Bone marrow (tissue), 2 donors: ENCODE measurements at regions not wholly inside any gene's neighbourhood (a gene's known extent, or its start where the extent isn't known, plus 50 kb on each side); places are given as distances from the start of the nearest gene placed in this dataset.
"Not testable (repeated sequence)": the region's sequence is repeated elsewhere in the genome, so short reads cannot be mapped to it uniquely, and the experiment has no call there.

Source experiments
- DNase-seq, 2 donors: peaks; one replicate each; lab custom pipeline; 2025; lab: John Stamatoyannopoulos, UW

DNA sequence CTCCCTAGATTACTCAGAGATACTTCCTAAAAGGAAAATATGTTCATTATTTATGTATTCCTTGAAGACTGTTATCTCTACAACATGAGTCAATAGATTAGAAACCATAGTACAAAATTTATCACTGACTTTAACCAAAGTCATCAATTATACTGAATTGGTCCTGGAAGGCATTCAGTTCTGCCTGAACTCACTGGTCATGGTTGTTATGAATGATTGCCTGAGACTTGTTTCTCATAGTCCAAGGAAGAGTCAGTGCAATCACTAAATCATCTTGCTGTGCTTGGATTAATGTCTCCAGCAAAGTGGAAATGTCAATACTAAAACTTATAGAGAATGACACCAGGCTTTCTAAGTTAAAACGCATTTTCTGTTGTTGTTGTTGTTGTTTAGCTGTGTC is 878.6 kb upstream of the MANEA start:
- no peak for DNase-seq

DNA sequence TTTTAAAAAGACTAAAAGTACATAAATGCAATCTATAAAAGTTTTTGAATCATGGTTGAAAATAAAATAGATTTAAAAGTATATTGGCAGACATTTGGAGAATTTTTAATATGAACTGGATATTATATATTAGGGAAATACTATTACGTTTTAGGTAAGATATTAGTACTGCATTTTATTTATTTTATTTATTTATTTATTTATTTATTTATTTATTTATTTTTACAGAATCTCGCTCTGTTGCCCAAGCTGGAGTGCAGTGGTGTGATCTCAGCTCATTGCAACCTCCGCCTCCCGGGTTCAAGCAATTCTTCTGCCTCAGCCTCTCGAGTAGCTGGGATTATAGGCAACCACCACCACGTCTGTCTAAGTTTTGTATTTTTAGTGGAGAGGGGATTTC is 890.1 kb upstream of the MANEA start:
- not testable (repeated sequence) for DNase-seq

DNA sequence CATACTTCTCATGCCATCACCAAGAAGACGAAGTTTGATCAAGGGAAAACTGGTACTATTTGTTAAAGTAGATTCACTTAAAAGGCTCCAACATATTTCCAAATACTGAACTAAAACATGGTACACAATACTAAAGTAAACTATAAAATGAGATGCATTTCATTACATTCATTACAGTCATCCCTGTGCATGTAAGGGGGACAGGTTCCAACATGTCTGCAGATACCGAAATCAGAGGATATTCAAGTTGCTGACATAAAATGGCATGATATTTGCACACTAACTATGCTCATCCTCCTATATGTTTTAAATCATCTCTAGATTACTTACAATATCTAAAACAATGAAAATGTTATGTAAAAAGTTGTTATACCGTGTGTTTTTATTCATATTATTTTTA is 893.9 kb upstream of the MANEA start:
- DNase-seq, result no peak

DNA sequence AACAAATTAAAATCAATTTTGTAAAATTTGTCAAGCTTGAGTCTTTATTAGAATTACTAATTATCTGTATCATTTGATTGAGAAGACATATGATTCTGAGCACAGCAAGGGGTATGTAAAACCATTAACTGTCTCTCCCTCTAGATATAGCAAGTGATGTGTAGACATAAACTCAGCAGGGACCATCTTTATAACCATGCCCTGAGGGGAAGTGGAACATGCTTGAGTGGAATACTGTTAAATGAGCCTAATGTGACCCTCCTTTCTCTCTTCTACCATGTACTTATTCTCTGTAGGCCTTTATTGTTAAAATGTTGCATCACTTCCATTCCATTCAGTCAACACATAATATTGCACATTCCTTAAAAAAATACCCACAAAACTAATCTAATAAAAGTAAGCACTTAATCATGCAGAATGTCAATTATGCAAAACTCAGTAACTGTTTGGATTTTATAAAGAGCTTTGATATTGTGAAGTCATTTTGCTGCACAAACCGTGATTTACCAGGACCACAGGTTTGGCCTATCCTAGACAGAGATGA is 896.6 kb upstream of the MANEA start:
- no peak for DNase-seq

DNA sequence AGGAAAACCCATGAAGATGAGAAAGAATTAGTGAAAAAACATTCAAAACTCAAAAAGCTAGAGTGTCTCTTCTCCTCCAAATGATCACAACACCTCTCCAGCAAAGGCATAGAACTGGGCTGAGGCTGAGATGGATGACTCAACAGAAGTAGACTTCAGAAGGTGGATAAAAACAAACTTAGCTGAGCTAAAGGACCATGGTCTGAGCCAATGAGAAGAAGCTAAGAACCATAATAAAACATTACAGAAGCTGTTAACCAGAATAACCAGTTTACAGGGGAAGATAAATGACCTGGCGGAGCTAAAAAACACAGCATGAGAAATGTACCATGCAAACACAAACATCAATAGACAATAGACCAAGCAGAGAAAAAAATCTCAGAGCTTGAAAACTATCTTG is 904.1 kb upstream of the MANEA start:
- no peak for DNase-seq

DNA sequence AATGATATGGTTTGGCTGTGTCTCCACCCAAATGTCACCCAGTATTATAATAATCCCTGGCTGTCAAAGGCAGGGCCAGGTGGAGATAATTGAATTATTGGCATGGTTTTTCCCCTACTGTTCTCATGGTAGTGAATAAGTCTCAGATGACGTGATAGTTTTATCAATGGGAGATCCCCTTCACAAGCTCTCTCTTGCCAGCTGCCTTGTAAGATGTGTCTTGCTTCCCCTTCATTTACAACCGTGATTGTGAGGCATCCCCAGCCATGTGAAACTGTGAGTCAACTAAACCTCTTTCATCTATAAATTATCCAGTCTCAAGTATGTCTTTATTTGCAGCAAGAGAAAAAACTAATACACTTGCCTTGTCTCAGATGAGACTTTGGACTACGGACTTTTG is 907.3 kb upstream of the MANEA start:
- no peak for DNase-seq

DNA sequence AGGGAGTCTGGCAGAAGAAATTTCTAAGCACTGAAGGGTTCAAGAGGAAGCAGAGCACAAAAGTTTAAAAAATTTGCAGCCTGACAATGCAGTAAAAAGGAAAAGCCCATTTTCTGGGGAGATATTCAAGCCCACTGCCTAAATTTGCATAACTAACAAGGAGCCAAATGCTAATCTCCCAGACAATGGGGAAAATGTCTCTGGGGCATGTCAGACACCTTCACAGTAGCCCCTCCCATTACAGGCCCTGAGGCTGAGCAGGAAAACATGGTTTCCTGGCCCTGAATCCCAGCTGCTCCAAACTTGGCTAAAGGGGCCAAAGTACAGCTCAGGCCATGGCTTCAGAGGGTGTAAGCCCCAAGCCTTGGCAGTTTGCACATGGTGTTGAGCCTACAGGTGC is 908.5 kb upstream of the MANEA start:
- no peak for DNase-seq

DNA sequence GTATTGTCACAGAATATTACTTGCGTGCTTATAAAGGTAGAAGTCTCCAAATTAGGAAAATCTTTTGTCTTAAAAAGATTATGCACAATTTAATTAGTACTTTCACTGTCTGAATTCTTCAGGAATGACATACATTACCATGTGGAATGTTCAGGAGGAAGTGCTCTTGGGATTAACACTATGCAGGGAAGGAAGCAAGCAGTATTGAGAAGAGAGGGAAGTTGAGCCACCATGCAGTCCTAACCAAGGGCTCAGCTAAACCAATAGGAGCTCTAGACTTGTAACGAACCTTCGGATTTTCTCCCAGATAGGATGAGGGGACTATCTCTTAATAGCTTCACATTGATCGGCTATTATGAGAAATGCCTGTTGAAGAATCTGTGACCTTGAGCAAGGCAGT is 918.4 kb upstream of the MANEA start:
- no peak for DNase-seq

DNA sequence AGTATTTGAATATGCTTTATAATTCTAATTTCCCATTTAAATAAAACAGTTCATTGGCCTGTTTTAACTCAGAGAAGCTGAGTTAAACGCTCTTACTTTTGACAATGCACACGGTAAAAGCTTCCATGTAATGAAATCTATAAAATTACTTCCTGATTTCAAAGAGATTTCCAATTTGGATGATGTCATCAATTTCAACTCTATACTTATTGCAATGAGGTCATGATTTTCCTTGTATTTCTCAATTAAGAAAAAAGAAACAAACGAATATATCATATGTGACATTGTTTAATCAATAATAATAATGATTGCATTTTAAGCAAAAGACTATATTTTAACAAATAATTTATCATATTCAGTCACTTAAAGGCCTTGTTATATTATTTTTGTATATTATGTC is 926.1 kb upstream of the MANEA start:
- DNase-seq, result no peak

DNA sequence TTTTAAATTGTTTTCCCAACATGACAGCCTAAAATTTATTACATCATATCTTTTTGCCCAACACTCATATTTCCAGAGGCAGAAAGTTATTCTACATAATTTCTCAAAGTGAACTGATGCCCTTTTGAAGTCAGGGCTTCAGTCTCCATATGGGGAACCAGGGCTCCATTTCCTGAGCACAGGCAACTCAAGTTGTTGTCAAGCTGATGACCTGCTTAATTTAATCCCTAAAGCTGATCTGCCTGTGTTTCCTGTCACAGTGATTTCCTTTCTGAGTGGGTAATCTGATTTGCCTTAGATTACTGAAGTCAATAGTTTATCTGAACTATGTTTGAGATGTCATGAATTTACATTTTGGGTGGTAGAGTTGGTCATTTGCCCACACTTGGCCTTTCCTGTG is 932.1 kb upstream of the MANEA start:
- DNase-seq, result no peak

DNA sequence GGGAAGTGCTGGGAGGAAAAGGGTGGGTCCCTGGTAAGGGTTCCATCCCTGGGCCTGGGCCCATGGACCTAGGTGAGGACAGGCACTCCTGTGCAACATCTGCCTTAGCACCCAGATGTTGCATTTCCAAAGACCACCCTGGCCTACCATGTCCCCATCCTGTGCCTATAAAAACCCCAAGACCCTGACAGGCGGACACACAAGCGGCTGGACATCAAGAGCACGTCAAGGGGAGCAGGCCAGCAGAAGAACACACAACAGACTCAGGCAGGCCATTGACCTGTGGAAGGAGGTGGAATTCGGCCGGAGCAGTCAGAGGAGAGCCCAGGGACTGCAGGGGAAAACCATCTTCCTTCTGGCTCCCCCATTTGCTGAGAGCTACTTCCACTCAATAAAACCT is 937.8 kb upstream of the MANEA start:
- no peak for DNase-seq

DNA sequence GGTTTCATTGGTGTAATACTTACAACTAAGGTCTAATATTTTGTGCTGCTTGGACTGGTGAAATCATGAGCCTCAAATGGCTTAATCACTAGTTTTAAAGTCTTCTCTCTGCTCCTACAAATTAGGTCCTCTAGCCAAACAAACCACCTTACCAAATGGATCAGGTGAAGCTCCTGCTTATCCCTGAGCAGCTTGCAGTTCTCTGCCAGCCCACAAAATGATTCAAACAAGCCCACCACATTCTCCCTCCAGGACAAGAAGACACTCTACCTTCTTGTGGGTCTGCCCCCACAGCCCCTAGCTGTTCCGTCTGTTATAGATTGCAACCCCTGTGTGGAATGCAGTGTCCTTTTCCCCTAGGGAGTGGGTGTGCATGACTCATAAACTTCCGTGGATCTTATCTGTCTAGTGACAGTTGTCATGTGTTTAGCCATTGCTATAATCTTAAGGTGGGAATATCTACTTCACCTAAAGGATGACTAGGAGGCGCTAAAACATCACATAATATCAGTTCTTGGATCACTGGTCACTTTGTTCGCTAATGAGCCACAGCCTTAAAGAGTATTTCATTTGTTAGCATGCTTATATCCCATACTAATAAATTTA is 940.5 kb upstream of the MANEA start:
- DNase-seq, result no peak

DNA sequence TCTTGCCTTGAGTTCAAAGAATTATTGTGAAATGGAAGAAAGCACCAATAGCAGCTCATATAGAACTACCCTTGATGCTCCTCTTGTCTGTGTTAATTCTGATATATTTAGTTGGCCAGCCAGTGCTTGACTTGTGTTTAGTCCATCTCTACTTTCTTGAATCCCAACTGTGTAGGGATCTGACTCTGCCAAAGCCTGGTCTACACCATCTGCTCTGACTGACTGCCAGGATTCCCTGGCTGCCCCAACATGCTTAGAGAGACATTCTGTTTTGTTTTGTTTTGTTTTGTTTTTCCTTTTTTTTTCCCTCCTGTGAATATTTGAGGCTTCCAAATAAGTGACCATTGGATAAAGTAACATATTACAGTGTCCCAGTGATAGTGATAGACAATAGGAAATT is 953.7 kb upstream of the MANEA start:
- DNase-seq, result no peak

DNA sequence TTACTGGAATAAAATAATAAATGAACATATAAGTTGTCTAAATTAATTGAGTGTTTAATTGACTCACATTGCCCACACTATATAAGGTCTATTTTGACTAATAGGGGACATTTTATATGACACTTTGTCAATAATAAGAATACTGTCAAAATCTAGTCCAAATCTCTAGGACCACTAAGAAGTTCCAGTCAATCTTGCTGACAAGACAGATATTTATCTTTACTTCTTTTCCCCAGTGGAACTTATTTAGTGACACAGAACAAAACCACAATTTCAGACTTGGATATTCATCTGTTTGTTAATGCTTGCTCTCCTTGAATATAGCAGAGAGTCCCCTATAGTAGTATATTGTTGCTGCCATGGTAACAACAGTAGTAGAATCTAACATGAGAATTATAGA is 954.6 kb upstream of the MANEA start:
- DNase-seq, result no peak

DNA sequence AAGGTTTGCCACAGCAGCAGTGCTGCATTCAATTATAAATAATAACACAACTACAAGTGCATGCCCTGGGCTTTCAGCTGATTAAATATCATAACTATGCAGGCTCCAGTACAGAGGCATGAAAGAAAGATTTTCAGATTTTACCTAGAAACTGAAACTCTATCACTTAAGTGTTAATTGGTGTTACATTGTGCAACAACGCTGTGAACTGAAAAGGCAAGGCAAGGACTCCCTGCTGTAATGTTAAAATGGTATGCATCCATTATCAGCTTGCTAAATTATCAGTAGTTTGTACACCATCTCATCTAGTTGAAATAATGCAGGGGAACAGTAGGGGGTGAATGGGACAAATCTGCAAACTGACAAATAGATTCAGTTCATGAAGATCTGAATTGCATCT is 976.7 kb upstream of the MANEA start:
- no peak for DNase-seq

DNA sequence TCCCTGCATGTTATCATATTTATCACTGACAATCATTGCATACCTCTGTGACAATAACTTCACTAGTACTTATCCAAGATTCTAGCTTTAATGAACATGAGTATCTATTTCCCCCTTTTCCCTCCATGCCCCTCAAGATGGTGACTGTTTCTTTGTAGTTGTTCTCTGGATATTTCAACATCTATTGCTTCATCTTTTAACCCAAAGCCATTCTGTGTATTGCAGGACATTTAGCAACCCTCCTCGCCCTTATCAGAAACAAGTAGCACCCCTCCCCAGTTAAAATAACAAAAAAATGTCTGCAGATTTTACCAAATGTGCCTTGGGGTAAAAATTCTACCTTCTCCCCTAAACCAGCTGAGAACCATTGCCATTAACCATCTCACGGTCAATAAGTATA is 979.8 kb upstream of the MANEA start:
- no peak for DNase-seq

DNA sequence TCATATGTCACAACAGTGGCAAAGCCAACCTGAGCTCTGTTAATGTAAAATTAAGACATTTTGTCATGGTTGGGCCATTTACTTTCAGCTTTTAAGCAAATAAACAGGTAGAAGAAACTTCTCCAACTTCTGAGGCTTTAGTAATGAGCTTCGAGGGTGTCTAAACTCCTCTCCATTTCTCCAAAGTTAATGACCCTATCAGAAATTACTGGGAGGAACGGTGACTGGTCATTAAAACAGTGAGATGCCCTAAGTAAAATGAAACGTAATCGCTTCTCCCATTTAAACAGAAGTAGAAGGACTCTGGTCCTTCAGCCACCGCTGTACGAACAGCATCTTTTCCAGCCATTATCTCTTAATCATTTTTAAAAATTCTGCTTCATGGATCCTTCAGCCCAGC is 986.9 kb upstream of the MANEA start:
- DNase-seq, result no peak

DNA sequence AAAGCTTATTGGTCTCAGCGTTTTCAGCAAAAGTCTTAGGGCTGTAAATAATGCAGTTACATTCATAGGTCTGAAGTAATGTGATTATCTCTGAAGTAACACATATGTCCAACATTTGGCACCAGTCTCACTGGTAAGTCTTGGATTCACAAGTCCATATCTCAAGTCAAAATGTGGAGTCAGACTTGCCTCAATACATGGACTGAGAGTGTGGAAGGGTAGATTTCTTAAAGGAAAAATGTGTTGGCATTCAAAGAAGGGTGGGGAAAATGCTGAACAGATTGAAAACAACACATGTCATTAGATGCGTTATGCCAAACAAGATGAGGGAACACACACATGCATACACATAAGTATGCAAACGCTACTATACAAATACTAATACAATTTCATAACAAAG is 989.0 kb upstream of the MANEA start:
- DNase-seq, result no peak

DNA sequence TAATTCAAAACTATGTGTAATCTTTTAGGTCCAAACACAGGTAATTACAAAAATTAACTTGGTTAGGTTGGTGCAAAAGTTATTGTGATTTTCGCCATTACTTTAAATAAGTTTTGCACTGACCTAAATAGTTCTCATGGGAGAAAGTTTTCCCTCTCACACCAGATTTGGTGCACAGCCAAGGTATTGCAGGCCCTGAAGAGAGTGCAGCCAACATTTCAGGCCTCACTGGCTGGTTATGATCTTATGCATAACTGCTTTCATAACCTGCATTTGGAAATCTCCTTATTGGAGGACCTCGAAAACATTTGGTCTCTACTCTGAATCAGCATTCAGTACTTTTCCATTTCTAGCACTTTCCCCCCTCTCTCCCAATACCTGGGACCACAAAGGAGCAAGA is 993.1 kb upstream of the MANEA start:
- no peak for DNase-seq

DNA sequence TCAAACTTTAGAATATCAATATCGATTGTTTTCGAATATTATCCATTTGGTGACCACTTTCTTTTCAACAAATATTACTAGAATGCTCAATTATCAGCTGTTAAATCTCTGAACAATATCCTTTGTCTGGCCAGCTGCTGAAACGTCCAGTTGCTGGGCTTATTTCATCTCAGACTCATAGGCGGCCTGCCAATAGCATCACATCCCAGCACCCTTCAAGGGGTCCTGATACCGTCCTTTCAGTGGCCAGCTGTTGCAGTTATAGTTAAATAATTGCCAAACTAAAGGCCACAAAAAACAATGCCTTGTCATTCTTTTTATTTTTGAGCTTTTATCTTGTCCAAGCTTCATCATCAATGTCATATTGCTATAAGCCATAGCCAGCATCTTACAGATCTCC is 1006.8 kb upstream of the MANEA start:
- DNase-seq, result no peak

DNA sequence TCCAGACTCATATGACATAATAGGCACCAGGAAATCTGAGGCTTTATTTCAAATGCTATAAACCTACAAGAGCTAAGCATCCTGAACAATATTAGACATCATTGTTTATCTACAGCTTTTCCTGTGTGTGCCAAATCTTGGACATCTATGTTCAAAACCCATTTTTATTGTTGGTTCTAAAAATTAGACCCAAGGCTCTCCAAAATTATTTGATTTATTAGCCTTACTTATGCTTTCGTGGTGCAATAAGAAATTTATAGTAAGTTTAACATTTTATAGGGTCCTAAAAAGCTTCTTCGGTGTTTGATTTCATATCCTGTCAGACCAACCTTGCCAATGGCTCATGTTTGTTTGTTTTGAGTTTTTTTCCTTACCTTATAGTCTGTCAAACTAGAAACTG is 1014.5 kb upstream of the MANEA start:
- DNase-seq, result no peak

DNA sequence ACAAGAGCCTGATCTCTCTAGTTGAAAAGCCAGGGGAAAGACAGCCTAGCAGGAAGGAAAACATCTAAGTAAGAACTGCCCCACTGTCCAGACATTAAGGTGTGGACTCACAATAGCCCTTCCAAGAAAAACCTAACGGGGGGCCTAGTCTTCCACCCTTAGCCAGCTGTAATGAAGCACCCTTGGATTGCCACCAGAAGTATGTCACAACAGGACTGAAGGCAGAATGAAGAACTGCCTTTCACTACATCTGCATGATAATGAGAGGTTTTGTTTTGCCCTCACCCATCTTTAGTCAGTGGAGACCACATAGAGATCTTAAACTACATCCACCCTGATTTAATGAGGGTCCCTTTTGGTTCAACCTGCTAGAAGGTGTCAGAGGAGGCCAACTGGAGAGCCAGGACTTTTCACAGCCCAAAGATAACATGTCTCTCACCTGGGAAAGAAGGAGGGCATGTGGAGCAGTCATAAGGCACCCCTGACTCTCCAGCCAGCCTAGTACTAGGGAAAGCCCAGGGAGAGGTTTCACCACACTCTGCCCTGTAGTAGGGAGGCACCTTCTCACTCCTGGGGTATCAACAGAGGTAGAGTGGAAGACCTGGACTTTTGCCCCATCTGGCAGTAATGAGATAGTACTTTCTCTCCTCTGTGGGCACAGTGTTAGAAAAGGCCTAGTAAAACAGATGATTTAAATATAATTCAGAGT is 1017.4 kb upstream of the MANEA start:
- no peak for DNase-seq

DNA sequence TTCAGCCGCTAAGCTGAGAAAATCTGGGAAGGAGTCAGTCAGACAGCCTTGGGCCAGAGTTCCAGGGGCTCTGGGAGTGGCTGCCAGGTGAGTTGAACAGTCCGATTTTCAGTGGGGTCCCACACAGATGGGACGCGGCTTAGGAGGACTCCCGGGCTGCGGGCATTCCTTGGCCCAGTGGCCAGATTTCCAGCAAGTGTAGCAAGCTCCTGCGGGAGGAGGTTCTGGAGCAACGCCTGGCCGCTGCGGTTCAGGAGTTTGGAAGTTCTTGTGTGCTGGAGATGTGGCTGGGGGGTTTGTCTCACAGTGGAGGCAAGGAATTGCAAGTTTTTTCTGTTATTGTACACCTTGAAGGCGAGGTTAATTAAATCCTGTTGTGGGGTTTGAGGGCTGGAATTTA is 1020.1 kb upstream of the MANEA start:
- not testable (repeated sequence) for DNase-seq

DNA sequence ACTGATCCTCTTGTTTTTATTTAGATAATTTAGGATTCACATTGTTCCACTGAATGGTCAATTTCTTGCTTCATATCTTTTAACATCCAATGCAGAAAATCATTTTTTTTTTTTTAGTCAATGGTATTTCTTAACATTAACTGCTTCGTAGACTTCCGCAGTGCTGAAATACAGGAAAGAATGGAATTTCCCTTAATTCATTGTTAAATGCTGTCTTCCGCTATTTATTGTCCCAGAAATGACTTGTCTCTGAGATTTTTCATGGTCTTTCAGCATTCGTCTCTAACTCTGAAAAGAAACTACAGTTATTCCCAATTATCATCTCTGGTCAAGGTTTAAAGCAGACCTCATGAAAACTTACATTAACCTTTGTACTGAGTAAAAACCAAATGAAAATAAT is 1029.1 kb upstream of the MANEA start:
- no peak for DNase-seq
